ENCODE measurements at regions not wholly inside any gene's neighbourhood (a gene's known extent, or its start where the extent isn't known, plus 50 kb on each side); places are given as distances from the start of the nearest gene placed in this dataset.

DNA sequence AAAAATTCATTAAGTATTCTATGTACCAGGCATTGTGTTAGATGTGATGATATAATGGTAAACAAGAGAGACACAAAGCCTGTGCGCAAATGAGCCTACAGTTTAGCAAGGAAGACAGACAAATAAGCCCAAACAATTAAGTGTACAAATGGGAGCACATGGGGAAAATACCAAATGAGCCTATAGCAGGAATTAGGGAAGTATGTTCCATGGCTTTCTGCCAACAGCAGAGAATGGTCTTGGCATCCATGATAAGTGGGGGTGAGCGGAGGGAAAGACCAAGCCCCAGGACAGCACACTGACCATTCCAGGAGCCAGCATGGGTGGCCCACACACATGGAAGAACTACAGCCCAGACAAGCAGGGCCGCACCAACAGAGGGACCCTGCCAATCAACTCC, 369.7 kb downstream of the DEPDC1B start:
- 100% methylated on average over 3 of the region's 3 CpGs for WGBS (ENCODE audit: low lambda C conversion rate)

DNA sequence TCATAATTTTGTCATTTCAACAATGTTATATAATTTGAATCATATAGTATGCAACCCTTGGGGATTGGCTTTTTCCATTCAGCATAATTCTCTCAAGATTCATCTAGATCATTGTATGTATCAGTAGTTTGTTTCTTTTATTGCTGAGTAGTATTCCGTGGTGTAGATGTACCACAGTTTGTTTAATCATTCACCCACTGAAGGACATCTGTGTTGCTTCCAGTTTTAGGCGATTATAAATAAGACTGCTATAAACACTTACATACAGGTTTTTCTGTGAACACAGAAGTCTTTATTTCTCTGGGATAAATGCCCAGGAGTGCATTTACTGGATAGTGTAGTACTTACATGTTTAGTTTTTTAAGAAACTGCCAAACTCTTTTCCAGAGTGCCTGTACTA, 374.1 kb downstream of the DEPDC1B start:
- ATAC-seq: no peak
- no peak overlapping the region for H3K4me2 ChIP-seq (ENCODE audit: low read depth, low read length)
- WGBS (ENCODE audit: low lambda C conversion rate): 52% methylated on average over 2 of the region's 2 CpGs
- no peak overlapping the region for H3K4me3 ChIP-seq (replicated peaks in 1 of 3; ENCODE audit: insufficient read depth in 1 of 3, low read depth in 2 of 3, low read length in 3 of 3)
- TF ChIP-seq ZKSCAN8 (CRISPR knock-in tag; IDR thresholded peaks at IDR 0.05; ENCODE audit: borderline replicate concordance): no peak
- no peak for TF ChIP-seq RARA (CRISPR knock-in tag; IDR thresholded peaks at IDR 0.05)
- no peak for TF ChIP-seq CREB1 (IDR thresholded peaks at IDR 0.05)
- no peak for TF ChIP-seq CREB1 (CRISPR knock-in tag; IDR thresholded peaks at IDR 0.05)
- TF ChIP-seq ZNF777 (CRISPR knock-in tag; IDR thresholded peaks at IDR 0.05): no peak
- TF ChIP-seq REL (CRISPR knock-in tag; conservative IDR thresholded peaks at IDR 0.05): no peak
- TF ChIP-seq HNRNPH1 (optimal IDR thresholded peaks at IDR 0.05; ENCODE audit: low read depth, low read length): no peak
- TF ChIP-seq ZNF879 (CRISPR knock-in tag; IDR thresholded peaks at IDR 0.05): no peak
- TF ChIP-seq ZNF124 (CRISPR knock-in tag; IDR thresholded peaks at IDR 0.05): no peak
- no peak for TF ChIP-seq HOXA3 (CRISPR knock-in tag; IDR thresholded peaks at IDR 0.05)
- no peak for TF ChIP-seq MATR3 (CRISPR knock-in tag; IDR thresholded peaks at IDR 0.05)
- no peak for TF ChIP-seq ATRX (CRISPR knock-in tag; IDR thresholded peaks at IDR 0.05; ENCODE audit: borderline replicate concordance)
- TF ChIP-seq SRSF1 (optimal IDR thresholded peaks at IDR 0.05; ENCODE audit: low read depth, low read length): no peak
- TF ChIP-seq, protein P1, sequence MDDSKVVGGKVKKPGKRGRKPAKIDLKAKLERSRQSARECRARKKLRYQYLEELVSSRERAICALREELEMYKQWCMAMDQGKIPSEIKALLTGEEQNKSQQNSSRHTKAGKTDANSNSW (CRISPR knock-in tag; IDR thresholded peaks at IDR 0.05; ENCODE audit: borderline replicate concordance): no peak
- ChIA-PET POLR2A (no interaction called here), CTCF (ENCODE audit: low intra/inter-chr PET ratio, low total read pairs) (no interaction called here)
- FAIRE-seq: no peak
- no peak overlapping the region for H3K27ac ChIP-seq (ENCODE audit: extremely low read length, insufficient read depth, low read length)
- no peaks in the 10 kb centered on the region for H4K20me1 ChIP-seq (ENCODE audit: insufficient read depth, low read length)
- no peaks in the 10 kb centered on the region for H3K36me3 ChIP-seq (replicated peaks in 1 of 2; ENCODE audit: control insufficient read depth in 1 of 2, insufficient read depth in 2 of 2, low read length in 2 of 2)
- in situ Hi-C loops (cut with HindIII; ENCODE audit: extremely low pct_ligation_motif_present, low pct_unique_long_range_greater_than_20kb): no loop called here
- H3K4me1 ChIP-seq (ENCODE audit: insufficient read depth, low read length): no peaks in the 10 kb centered on the region
- H3K9ac ChIP-seq (ENCODE audit: insufficient read depth, low read depth, low read length): no peak overlapping the region
- no peak overlapping the region for H2AFZ ChIP-seq (ENCODE audit: low read length)
- DNase-seq (ENCODE audit: low spot score): no peak
- H3K9me3 ChIP-seq (ENCODE audit: low read length): peaks cover 6% of the 10 kb centered on the region; the same call in 1 of the 2 replicates
- intact Hi-C loops (cut with micrococcal nuclease; ENCODE audit: unreplicated experiment): no loop called here
- BruUV-seq (replicated peaks): no TSS peak
- no peaks in the 10 kb centered on the region for H3K27me3 ChIP-seq (ENCODE audit: control insufficient read depth in 1 of 2, insufficient read depth in 2 of 2, low read length in 2 of 2)
- no peaks in the 10 kb centered on the region for H3K79me2 ChIP-seq (ENCODE audit: insufficient read depth, low read length)

More for the DNA sequence above, 369.7 kb downstream of the DEPDC1B start:
- H3K27ac ChIP-seq (ENCODE audit: extremely low read length, insufficient read depth, low read length): no peak overlapping the region
- no peak for DNase-seq (ENCODE audit: low spot score)
- no peaks in the 10 kb centered on the region for H3K9me3 ChIP-seq (ENCODE audit: low read length)
- ChIA-PET POLR2A (no interaction called here), CTCF (ENCODE audit: low intra/inter-chr PET ratio, low total read pairs) (no interaction called here)
- TF ChIP-seq CHD2 (IDR thresholded peaks at IDR 0.05; ENCODE audit: low read depth, low read length): no peak
- TF ChIP-seq ZNF709 (CRISPR knock-in tag; IDR thresholded peaks at IDR 0.05): no peak
- in situ Hi-C loops (cut with HindIII; ENCODE audit: extremely low pct_ligation_motif_present, low pct_unique_long_range_greater_than_20kb) (no loop called here), intact Hi-C loops (cut with micrococcal nuclease; ENCODE audit: unreplicated experiment) (no loop called here)
- no peaks in the 10 kb centered on the region for H3K79me2 ChIP-seq (ENCODE audit: insufficient read depth, low read length)
- no peak overlapping the region for H3K4me3 ChIP-seq (replicated peaks in 1 of 3; ENCODE audit: insufficient read depth in 1 of 3, low read depth in 2 of 3, low read length in 3 of 3)
- H3K27me3 ChIP-seq (ENCODE audit: control insufficient read depth in 1 of 2, insufficient read depth in 2 of 2, low read length in 2 of 2): no peaks in the 10 kb centered on the region
- H3K36me3 ChIP-seq (replicated peaks in 1 of 2; ENCODE audit: control insufficient read depth in 1 of 2, insufficient read depth in 2 of 2, low read length in 2 of 2): no peaks in the 10 kb centered on the region
- no peak for ATAC-seq
- no peak overlapping the region for H3K9ac ChIP-seq (ENCODE audit: insufficient read depth, low read depth, low read length)
- H3K4me1 ChIP-seq (ENCODE audit: insufficient read depth, low read length): no peaks in the 10 kb centered on the region
- H2AFZ ChIP-seq (ENCODE audit: low read length): no peak overlapping the region
- BruUV-seq (replicated peaks): no TSS peak
- H4K20me1 ChIP-seq (ENCODE audit: insufficient read depth, low read length): no peaks in the 10 kb centered on the region
- H3K4me2 ChIP-seq (ENCODE audit: low read depth, low read length): no peak overlapping the region
- FAIRE-seq: no peak
